Osteoblast (primary cell): ENCODE measurements at regions not wholly inside any gene's neighbourhood (a gene's known extent, or its start where the extent isn't known, plus 50 kb on each side); places are given as distances from the start of the nearest gene placed in this dataset.

Experiments used
- DNase-seq: peaks from one replicate; pipeline ENCODE4 v3.0.0; 2011; ENCODE audit warnings: low spot score, mixed read lengths; ENCODE audit not compliant: insufficient read length; ENCODE audit errors: missing footprints
- H2AFZ ChIP-seq: 2 replicates; pipeline ENCODE4 v1.6.0; 2011; ENCODE audit warnings: mild to moderate bottlenecking, low read length
- H3K27ac ChIP-seq: 2 replicates; pipeline ENCODE4 v1.5.1; 2011; ENCODE audit warnings: mild to moderate bottlenecking, low read depth, low read length, moderate library complexity
- H3K27me3 ChIP-seq: 2 replicates; pipeline ENCODE4 v1.6.0; 2012; ENCODE audit warnings: mild to moderate bottlenecking, control low read depth, inconsistent platforms, low read length, moderate library complexity; ENCODE audit not compliant: insufficient read depth
- H3K36me3 ChIP-seq: 2 replicates; pipeline ENCODE4 v1.5.1; 2011; ENCODE audit warnings: mild to moderate bottlenecking, low read length, control low read depth, moderate library complexity; ENCODE audit not compliant: insufficient read depth
- H3K4me1 ChIP-seq: 2 replicates; pipeline ENCODE4 v1.5.1; 2011; ENCODE audit warnings: mild to moderate bottlenecking, low read length, control low read depth, moderate library complexity; ENCODE audit not compliant: insufficient read depth
- H3K4me2 ChIP-seq: 2 replicates; pipeline ENCODE4 v1.6.0; 2011; ENCODE audit warnings: mild to moderate bottlenecking, low read length; ENCODE audit not compliant: insufficient read depth
- H3K4me3 ChIP-seq: fragments of 200-600 bp; sonication (generic); 3 replicates; pipeline ENCODE4 v1.5.1; 2012; ENCODE audit warnings: mild to moderate bottlenecking, low read length, inconsistent platforms; ENCODE audit not compliant: insufficient read depth
- H3K79me2 ChIP-seq: 2 replicates; pipeline ENCODE4 v1.6.0; 2012; ENCODE audit warnings: mild to moderate bottlenecking, low read length, control low read depth, inconsistent platforms; ENCODE audit not compliant: insufficient read depth
- H3K9me3 ChIP-seq: 2 replicates; pipeline ENCODE4 v1.5.1; 2011; ENCODE audit warnings: low read depth, low read length, control low read depth
- H4K20me1 ChIP-seq: 2 replicates; pipeline ENCODE4 v1.6.0; 2012; ENCODE audit warnings: mild to moderate bottlenecking, low read length, control low read depth; ENCODE audit not compliant: insufficient read depth
- CTCF ChIP-seq: IDR thresholded peaks from 2 replicates; pipeline ENCODE4 v1.5.1; 2011; ENCODE audit warnings: mild to moderate bottlenecking, low read depth, low read length, moderate library complexity; ENCODE audit errors: extremely low read depth

GRCh38 chr5:155189476-155189875, 175.9 kb downstream of the KIF4B start:
- Histone ChIP-seq H3K9me3 (peaks cover 5% of the 10 kb centered on the region), H3K4me3 (no peak overlapping the region), H2AFZ (no peak overlapping the region), H3K27me3 (no peaks in the 10 kb centered on the region), H3K36me3 (no peaks in the 10 kb centered on the region), H3K4me2 (no peak overlapping the region), H4K20me1 (no peaks in the 10 kb centered on the region), H3K79me2 (no peaks in the 10 kb centered on the region), H3K27ac (no peak overlapping the region), H3K4me1 (no peaks in the 10 kb centered on the region)
- no peak for TF ChIP-seq CTCF
- no peak for DNase-seq

- Histone ChIP-seq H3K79me2 (no peaks in the 10 kb centered on the region), H3K4me3 (no peak overlapping the region), H2AFZ (no peak overlapping the region), H3K9me3 (peaks cover 2% of the 10 kb centered on the region), H3K4me2 (no peak overlapping the region), H4K20me1 (no peaks in the 10 kb centered on the region), H3K27ac (no peak overlapping the region), H3K36me3 (no peaks in the 10 kb centered on the region), H3K4me1 (no peaks in the 10 kb centered on the region), H3K27me3 (no peaks in the 10 kb centered on the region)
- no peak for TF ChIP-seq CTCF
- DNase-seq = no peak
These were observed 176.4 kb downstream of the KIF4B start for GRCh38 chr5:155189981-155190380.

GRCh38 chr5:155193029-155193428, 179.5 kb downstream of the KIF4B start:
- H3K79me2 ChIP-seq = no peaks in the 10 kb centered on the region
- no peaks in the 10 kb centered on the region for H3K27me3 ChIP-seq
- no peaks in the 10 kb centered on the region for H3K4me1 ChIP-seq
- no peaks in the 10 kb centered on the region for H3K36me3 ChIP-seq
- no peak for TF ChIP-seq CTCF
- H4K20me1 ChIP-seq = no peaks in the 10 kb centered on the region
- H3K4me2 ChIP-seq = no peak overlapping the region
- no peak overlapping the region for H2AFZ ChIP-seq
- H3K4me3 ChIP-seq = no peak overlapping the region
- no peaks in the 10 kb centered on the region for H3K9me3 ChIP-seq
- no peak overlapping the region for H3K27ac ChIP-seq
- DNase-seq = no peak

- no peak overlapping the region for H2AFZ ChIP-seq
- no peak for DNase-seq
These were observed 180.0 kb downstream of the KIF4B start for GRCh38 chr5:155193483-155194107.

More at GRCh38 chr5:155193483-155194107, 180.0 kb downstream of the KIF4B start:
- no peaks in the 10 kb centered on the region for H3K27me3 ChIP-seq
- H3K36me3 ChIP-seq = no peaks in the 10 kb centered on the region
- no peak overlapping the region for H3K27ac ChIP-seq
- TF ChIP-seq CTCF = no peak
- no peaks in the 10 kb centered on the region for H3K79me2 ChIP-seq
- no peak overlapping the region for H3K4me3 ChIP-seq
- H3K9me3 ChIP-seq = no peaks in the 10 kb centered on the region
- no peak overlapping the region for H3K4me2 ChIP-seq
- no peaks in the 10 kb centered on the region for H3K4me1 ChIP-seq
- no peaks in the 10 kb centered on the region for H4K20me1 ChIP-seq
